ENCODE measurements at regions not wholly inside any gene's neighbourhood (a gene's known extent, or its start where the extent isn't known, plus 50 kb on each side); places are given as distances from the start of the nearest gene placed in this dataset.
"Not testable (repeated sequence)": the region's sequence is repeated elsewhere in the genome, so short reads cannot be mapped to it uniquely, and the experiment has no call there.

GRCh38 chr6:8809662-8810061 is 374.3 kb upstream of the SLC35B3 start:
- Histone ChIP-seq H3K36me3 (no peaks in the 10 kb centered on the region), H3K4me3 (no peak overlapping the region), H3K27ac (no peak overlapping the region), H3K27me3 (no peaks in the 10 kb centered on the region), H3K4me1 (no peaks in the 10 kb centered on the region), H3K9me3 (no peaks in the 10 kb centered on the region)
- intact Hi-C loops (cut with DNase I; ENCODE audit: low total_unique reads), result no loop called here
- in situ Hi-C loops (cut with MboI; ENCODE audit: low sequenced_read_pairs in 4 of 4), result no loop called here
- TF ChIP-seq, protein P1, sequence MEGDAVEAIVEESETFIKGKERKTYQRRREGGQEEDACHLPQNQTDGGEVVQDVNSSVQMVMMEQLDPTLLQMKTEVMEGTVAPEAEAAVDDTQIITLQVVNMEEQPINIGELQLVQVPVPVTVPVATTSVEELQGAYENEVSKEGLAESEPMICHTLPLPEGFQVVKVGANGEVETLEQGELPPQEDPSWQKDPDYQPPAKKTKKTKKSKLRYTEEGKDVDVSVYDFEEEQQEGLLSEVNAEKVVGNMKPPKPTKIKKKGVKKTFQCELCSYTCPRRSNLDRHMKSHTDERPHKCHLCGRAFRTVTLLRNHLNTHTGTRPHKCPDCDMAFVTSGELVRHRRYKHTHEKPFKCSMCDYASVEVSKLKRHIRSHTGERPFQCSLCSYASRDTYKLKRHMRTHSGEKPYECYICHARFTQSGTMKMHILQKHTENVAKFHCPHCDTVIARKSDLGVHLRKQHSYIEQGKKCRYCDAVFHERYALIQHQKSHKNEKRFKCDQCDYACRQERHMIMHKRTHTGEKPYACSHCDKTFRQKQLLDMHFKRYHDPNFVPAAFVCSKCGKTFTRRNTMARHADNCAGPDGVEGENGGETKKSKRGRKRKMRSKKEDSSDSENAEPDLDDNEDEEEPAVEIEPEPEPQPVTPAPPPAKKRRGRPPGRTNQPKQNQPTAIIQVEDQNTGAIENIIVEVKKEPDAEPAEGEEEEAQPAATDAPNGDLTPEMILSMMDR (IDR thresholded peaks at IDR 0.05 in 4 of 5, conservative IDR thresholded peaks at IDR 0.05 in 1 of 5), result no peak
- no peak for TF ChIP-seq POLR2A (IDR thresholded peaks at IDR 0.05)
- DNase-seq (no peak), ATAC-seq (no peak)

DNA sequence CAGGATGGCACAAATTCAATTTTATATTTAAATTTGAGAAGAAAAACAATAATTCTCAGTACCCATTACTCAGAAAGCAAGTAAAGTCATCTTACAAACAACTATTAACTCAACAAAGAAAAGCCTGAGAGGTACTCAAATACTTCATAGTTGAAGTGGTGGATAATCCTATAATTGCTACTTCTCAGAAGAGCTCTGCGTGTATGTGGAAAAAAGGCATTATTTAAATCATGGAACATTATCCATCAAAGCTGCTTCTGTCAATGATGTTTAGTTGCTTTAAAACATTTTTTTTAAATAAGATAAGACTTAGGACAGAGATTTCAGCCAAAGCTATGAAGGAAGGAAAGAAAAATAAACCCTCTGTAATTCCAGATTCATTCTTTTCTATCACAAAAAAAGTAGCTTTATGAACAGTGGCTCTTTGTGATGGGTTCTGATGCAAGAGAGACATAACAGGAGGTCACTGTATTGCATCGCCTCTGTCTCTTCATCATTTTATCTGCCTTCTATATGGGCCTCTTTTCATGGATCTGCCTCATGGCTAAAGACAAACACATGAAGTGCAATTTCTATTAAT is 367.9 kb upstream of the SLC35B3 start:
- in situ Hi-C loops (cut with MboI; ENCODE audit: low sequenced_read_pairs in 4 of 4) (no loop called here), intact Hi-C loops (cut with DNase I; ENCODE audit: low total_unique reads) (no loop called here)
- ATAC-seq (no peak), DNase-seq (no peak)
- no peak overlapping the region for H3K27ac ChIP-seq
- no peaks in the 10 kb centered on the region for H3K36me3 ChIP-seq
- no peak for TF ChIP-seq POLR2A (IDR thresholded peaks at IDR 0.05)
- TF ChIP-seq, protein P1 (IDR thresholded peaks at IDR 0.05 in 4 of 5, conservative IDR thresholded peaks at IDR 0.05 in 1 of 5), result no peak
- H3K9me3 ChIP-seq, result no peaks in the 10 kb centered on the region
- H3K4me3 ChIP-seq, result no peak overlapping the region
- H3K4me1 ChIP-seq, result no peaks in the 10 kb centered on the region
- no peaks in the 10 kb centered on the region for H3K27me3 ChIP-seq

- ATAC-seq; DNase-seq; H3K4me3 ChIP-seq; intact Hi-C loops (cut with DNase I; ENCODE audit: low total_unique reads); H3K36me3 ChIP-seq; H3K9me3 ChIP-seq; H3K4me1 ChIP-seq; H3K27me3 ChIP-seq; in situ Hi-C loops (cut with MboI; ENCODE audit: low sequenced_read_pairs in 4 of 4); H3K27ac ChIP-seq: not testable (repeated sequence)
These were observed 367.1 kb upstream of the SLC35B3 start for GRCh38 chr6:8802397-8802796.

DNA sequence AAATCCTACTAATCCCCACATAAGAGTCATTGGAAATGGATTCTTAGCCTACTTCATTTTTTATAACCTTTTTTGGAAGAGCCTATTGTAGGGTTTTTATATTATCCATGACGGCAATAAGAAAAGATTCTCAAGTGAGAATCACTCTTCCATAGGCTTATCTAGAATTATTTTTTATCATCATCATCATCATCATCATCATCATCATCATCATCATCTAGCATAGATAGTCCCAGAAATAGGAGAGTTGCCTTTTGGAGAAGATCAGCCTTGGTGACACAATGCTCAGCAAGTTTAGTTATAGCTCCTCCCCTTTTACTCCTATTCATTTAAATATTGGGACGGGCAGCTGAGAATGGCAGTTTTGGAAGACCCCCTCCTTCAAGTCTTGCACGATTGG is 359.1 kb upstream of the SLC35B3 start:
- Histone ChIP-seq H3K36me3 (no peaks in the 10 kb centered on the region), H3K27me3 (no peaks in the 10 kb centered on the region), H3K4me3 (no peak overlapping the region), H3K9me3 (no peaks in the 10 kb centered on the region), H3K27ac (no peak overlapping the region), H3K4me1 (no peaks in the 10 kb centered on the region)
- intact Hi-C loops (cut with DNase I; ENCODE audit: low total_unique reads), result no loop called here
- in situ Hi-C loops (cut with MboI; ENCODE audit: low sequenced_read_pairs in 4 of 4), result no loop called here
- ATAC-seq, result no peak
- DNase-seq, result no peak
- no peak for TF ChIP-seq POLR2A (IDR thresholded peaks at IDR 0.05)
- TF ChIP-seq, protein P1 (IDR thresholded peaks at IDR 0.05 in 4 of 5, conservative IDR thresholded peaks at IDR 0.05 in 1 of 5), result no peak

- no peak for ATAC-seq
- H3K9me3 ChIP-seq, result no peaks in the 10 kb centered on the region
- no peaks in the 10 kb centered on the region for H3K36me3 ChIP-seq
- no peak overlapping the region for H3K4me3 ChIP-seq
- in situ Hi-C loops (cut with MboI; ENCODE audit: low sequenced_read_pairs in 4 of 4) (no loop called here), intact Hi-C loops (cut with DNase I; ENCODE audit: low total_unique reads) (no loop called here)
- H3K27ac ChIP-seq, result no peak overlapping the region
- H3K27me3 ChIP-seq, result no peaks in the 10 kb centered on the region
- TF ChIP-seq, protein P1 (IDR thresholded peaks at IDR 0.05 in 4 of 5, conservative IDR thresholded peaks at IDR 0.05 in 1 of 5), result no peak
- TF ChIP-seq POLR2A (IDR thresholded peaks at IDR 0.05), result no peak
- no peak for DNase-seq
- H3K4me1 ChIP-seq, result no peaks in the 10 kb centered on the region
These were observed 354.5 kb upstream of the SLC35B3 start for GRCh38 chr6:8789878-8790277.

Data from gastrocnemius medialis (tissue), 4 donors.